COLO668 (cell line): ENCODE measurements at regions not wholly inside any gene's neighbourhood (a gene's known extent, or its start where the extent isn't known, plus 50 kb on each side); places are given as distances from the start of the nearest gene placed in this dataset.
"Not testable (repeated sequence)": the region's sequence is repeated elsewhere in the genome, so short reads cannot be mapped to it uniquely, and the experiment has no call there.

Experiments used
- DNase-seq: peaks from one replicate; lab custom pipeline; 2025; ENCODE audit not compliant: unreplicated experiment; lab: John Stamatoyannopoulos, UW

- DNase-seq = no peak
These were observed 545.7 kb downstream of the TBL1XR1 start for GRCh38 chr3:176651622-176652021.

- DNase-seq = no peak
These were observed 546.8 kb downstream of the TBL1XR1 start for GRCh38 chr3:176650478-176650877.

- DNase-seq = no peak
These were observed 549.3 kb downstream of the TBL1XR1 start for GRCh38 chr3:176647987-176648386.

- DNase-seq = no peak
These were observed 563.8 kb downstream of the TBL1XR1 start for GRCh38 chr3:176633511-176633910.

- no peak for DNase-seq
These were observed 564.4 kb downstream of the TBL1XR1 start for GRCh38 chr3:176632925-176633324.

- no peak for DNase-seq
These were observed 566.1 kb downstream of the TBL1XR1 start for GRCh38 chr3:176631165-176631564.

GRCh38 chr3:176628101-176628639, 569.1 kb downstream of the TBL1XR1 start:
- DNase-seq = no peak

GRCh38 chr3:176623468-176624150, 573.7 kb downstream of the TBL1XR1 start:
- DNase-seq = no peak

- no peak for DNase-seq
These were observed 577.4 kb downstream of the TBL1XR1 start for GRCh38 chr3:176619833-176620232.

- DNase-seq = no peak
These were observed 581.5 kb downstream of the TBL1XR1 start for GRCh38 chr3:176615826-176616225.

GRCh38 chr3:176611703-176612102, 585.6 kb downstream of the TBL1XR1 start:
- DNase-seq = no peak

- DNase-seq = no peak
These were observed 587.9 kb downstream of the TBL1XR1 start for GRCh38 chr3:176609361-176609760.

- DNase-seq = not testable (repeated sequence)
These were observed 591.7 kb downstream of the TBL1XR1 start for GRCh38 chr3:176605553-176605952.

GRCh38 chr3:176595307-176595706, 602.0 kb downstream of the TBL1XR1 start:
- no peak for DNase-seq

GRCh38 chr3:176590722-176591121, 606.6 kb downstream of the TBL1XR1 start:
- DNase-seq = no peak

- DNase-seq = no peak
These were observed 610.2 kb downstream of the TBL1XR1 start for GRCh38 chr3:176587089-176587488.

GRCh38 chr3:176584413-176585176, 612.7 kb downstream of the TBL1XR1 start:
- DNase-seq = no peak

GRCh38 chr3:176583956-176584355, 613.3 kb downstream of the TBL1XR1 start:
- DNase-seq = no peak

- DNase-seq = no peak
These were observed 615.7 kb downstream of the TBL1XR1 start for GRCh38 chr3:176581589-176581988.

GRCh38 chr3:176579711-176580185, 617.5 kb downstream of the TBL1XR1 start:
- no peak for DNase-seq

GRCh38 chr3:176578316-176578715, 619.0 kb downstream of the TBL1XR1 start:
- no peak for DNase-seq

- DNase-seq = no peak
These were observed 619.8 kb downstream of the TBL1XR1 start for GRCh38 chr3:176577447-176577846.
